Fibroblast of lung (primary cell): ENCODE measurements at regions not wholly inside any gene's neighbourhood (a gene's known extent, or its start where the extent isn't known, plus 50 kb on each side); places are given as distances from the start of the nearest gene placed in this dataset.

ENCODE experiments used
- DNase-seq, 2 donors: peaks; one replicate each; pipeline versions ENCODE4 v3.0.0 to v3.0.0-alpha.2; 2010; ENCODE audit warnings: low read depth in 2 of 2
- H2AFZ ChIP-seq: 2 replicates; pipeline ENCODE4 v1.5.1; 2012; ENCODE audit warnings: low read length, control low read depth, inconsistent platforms
- H3K27ac ChIP-seq: 2 replicates; pipeline ENCODE4 v1.5.1; 2011; ENCODE audit warnings: low read length, control low read depth; ENCODE audit not compliant: insufficient read depth
- H3K27me3 ChIP-seq: 2 replicates; pipeline ENCODE4 v1.5.1; 2011; ENCODE audit warnings: mild to moderate bottlenecking, low read length; ENCODE audit not compliant: control insufficient read depth, insufficient read depth
- H3K36me3 ChIP-seq: 2 replicates; pipeline ENCODE4 v1.5.1; 2011; ENCODE audit warnings: low read length; ENCODE audit not compliant: control insufficient read depth, insufficient read depth
- H3K4me1 ChIP-seq: 2 replicates; pipeline ENCODE4 v1.5.1; 2011; ENCODE audit warnings: low read length; ENCODE audit not compliant: control insufficient read depth, insufficient read depth; ENCODE audit errors: extremely low read depth
- H3K4me2 ChIP-seq: 2 replicates; pipeline ENCODE4 v1.5.1; 2011; ENCODE audit warnings: low read length, control low read depth; ENCODE audit not compliant: insufficient read depth; ENCODE audit errors: extremely low read depth
- H3K4me3 ChIP-seq, 4 experiments: fragments of 200-600 bp in 1 of 4; sonication (generic) in 1 of 4; replicated peaks in 1 of 4; 2 replicates each; pipeline ENCODE4 v1.5.1; 2011 to 2016; ENCODE audit warnings: low read length in 4 of 4, low read depth in 3 of 4, mild to moderate bottlenecking in 3 of 4, control low read depth in 2 of 4, inconsistent platforms in 1 of 4, mixed read lengths in 1 of 4; ENCODE audit not compliant: insufficient read depth in 1 of 4; ENCODE audit errors: control extremely low read depth in 1 of 4
- H3K79me2 ChIP-seq: 2 replicates; pipeline ENCODE4 v1.5.1; 2012; ENCODE audit warnings: mild to moderate bottlenecking, low read length, inconsistent platforms; ENCODE audit not compliant: control insufficient read depth, insufficient read depth
- H3K9ac ChIP-seq: 2 replicates; pipeline ENCODE4 v1.5.1; 2011; ENCODE audit warnings: mild to moderate bottlenecking, low read length, control low read depth; ENCODE audit not compliant: insufficient read depth
- H3K9me3 ChIP-seq: 2 replicates; pipeline ENCODE4 v1.5.1; 2012; ENCODE audit warnings: low read depth, low read length; ENCODE audit not compliant: control insufficient read depth, insufficient read depth
- H4K20me1 ChIP-seq: 2 replicates; pipeline ENCODE4 v1.5.1; 2011; ENCODE audit warnings: low read length; ENCODE audit not compliant: control insufficient read depth, insufficient read depth; ENCODE audit errors: extremely low read depth
- CTCF ChIP-seq, 2 donors: IDR thresholded peaks in 1 of 2; conservative IDR thresholded peaks in 1 of 2; 1 replicate in 1 of 2; 2 replicates in 1 of 2; pipeline ENCODE4 v1.5.1; 2011 to 2012; ENCODE audit warnings: low read length in 2 of 2, control low read depth in 1 of 2, inconsistent platforms in 1 of 2, low read depth in 1 of 2, mild to moderate bottlenecking in 1 of 2
- EZH2 ChIP-seq: IDR thresholded peaks from 2 replicates; pipeline ENCODE4 v1.5.1; 2012; ENCODE audit warnings: low read length, control low read depth, mild to moderate bottlenecking; ENCODE audit errors: missing control alignments

GRCh38 chr3:103440539-103441203 lies 1005.9 kb downstream of the ZPLD1 start:
- H3K27ac ChIP-seq, result no peak overlapping the region
- no peak overlapping the region for H3K4me2 ChIP-seq
- H4K20me1 ChIP-seq, result no peaks in the 10 kb centered on the region
- H3K4me3 ChIP-seq, result no peak overlapping the region
- no peaks in the 10 kb centered on the region for H3K79me2 ChIP-seq
- H2AFZ ChIP-seq, result no peak overlapping the region
- no peaks in the 10 kb centered on the region for H3K27me3 ChIP-seq
- no peaks in the 10 kb centered on the region for H3K9me3 ChIP-seq
- no peaks in the 10 kb centered on the region for H3K36me3 ChIP-seq
- TF ChIP-seq CTCF (conservative IDR thresholded peaks at IDR 0.05 in 1 of 2, IDR thresholded peaks at IDR 0.05 in 1 of 2; ENCODE audit: low read depth in 1 of 2, low read length in 2 of 2) (no peak), EZH2 (no peak)
- peak; percentile 5 to 39 for DNase-seq
- H3K4me1 ChIP-seq, result no peaks in the 10 kb centered on the region
- H3K9ac ChIP-seq, result no peak overlapping the region

DNA sequence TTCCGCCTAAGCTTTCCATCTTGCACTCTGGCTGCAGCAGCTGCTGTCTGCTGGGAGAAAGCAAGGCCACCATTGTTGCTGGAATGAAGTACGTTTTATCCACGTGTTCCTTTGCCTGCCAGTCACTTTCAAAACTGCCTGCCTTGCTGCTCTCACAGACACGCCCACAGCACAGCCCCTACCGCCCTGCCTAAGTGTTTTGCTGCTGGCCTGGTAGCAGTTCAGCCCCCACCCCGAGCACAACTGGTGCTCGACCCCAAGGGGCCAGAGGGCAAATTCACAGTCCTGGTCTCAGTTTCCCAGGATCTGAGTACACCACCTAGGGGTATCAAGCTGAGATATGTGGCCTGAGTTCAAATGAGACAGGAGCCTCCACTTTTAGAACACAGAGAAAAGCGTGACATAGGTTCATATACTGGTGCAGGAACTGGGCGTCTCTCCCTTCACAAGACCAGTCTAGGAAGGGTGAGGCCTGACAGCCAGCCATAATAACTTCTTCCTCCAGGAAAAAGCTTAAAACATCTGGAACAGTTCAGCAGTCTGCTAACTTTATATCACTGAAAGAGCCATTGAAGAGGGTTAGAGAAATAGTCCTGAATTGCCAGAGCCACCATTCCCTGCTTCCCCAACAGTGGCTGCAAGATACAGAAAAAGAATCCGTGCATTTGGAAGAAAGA lies 1012.3 kb downstream of the ZPLD1 start:
- H3K36me3 ChIP-seq, result no peaks in the 10 kb centered on the region
- no peak for DNase-seq
- TF ChIP-seq EZH2 (no peak), CTCF (conservative IDR thresholded peaks at IDR 0.05 in 1 of 2, IDR thresholded peaks at IDR 0.05 in 1 of 2; ENCODE audit: low read depth in 1 of 2, low read length in 2 of 2) (no peak)
- no peaks in the 10 kb centered on the region for H4K20me1 ChIP-seq
- no peaks in the 10 kb centered on the region for H3K27me3 ChIP-seq
- H3K9ac ChIP-seq, result no peak overlapping the region
- H3K27ac ChIP-seq, result no peak overlapping the region
- no peak overlapping the region for H3K4me2 ChIP-seq
- H3K79me2 ChIP-seq, result no peaks in the 10 kb centered on the region
- no peaks in the 10 kb centered on the region for H3K4me1 ChIP-seq
- H3K4me3 ChIP-seq, result no peak overlapping the region
- no peaks in the 10 kb centered on the region for H3K9me3 ChIP-seq
- no peak overlapping the region for H2AFZ ChIP-seq

- no peak overlapping the region for H3K9ac ChIP-seq
- no peaks in the 10 kb centered on the region for H3K36me3 ChIP-seq
- no peak overlapping the region for H3K4me3 ChIP-seq
- DNase-seq, result no peak
- no peaks in the 10 kb centered on the region for H3K4me1 ChIP-seq
- H2AFZ ChIP-seq, result no peak overlapping the region
- no peaks in the 10 kb centered on the region for H3K79me2 ChIP-seq
- H3K9me3 ChIP-seq, result no peaks in the 10 kb centered on the region
- H3K27me3 ChIP-seq, result no peaks in the 10 kb centered on the region
- no peak overlapping the region for H3K27ac ChIP-seq
- TF ChIP-seq CTCF (conservative IDR thresholded peaks at IDR 0.05 in 1 of 2, IDR thresholded peaks at IDR 0.05 in 1 of 2; ENCODE audit: low read depth in 1 of 2, low read length in 2 of 2) (no peak), EZH2 (no peak)
- H3K4me2 ChIP-seq, result no peak overlapping the region
- no peaks in the 10 kb centered on the region for H4K20me1 ChIP-seq
Measured at GRCh38 chr3:103453152-103453551, 1018.3 kb downstream of the ZPLD1 start.
